ENCODE measurements at regions not wholly inside any gene's neighbourhood (a gene's known extent, or its start where the extent isn't known, plus 50 kb on each side); places are given as distances from the start of the nearest gene placed in this dataset.

GRCh38 chr18:29147944-29148343, 971.0 kb upstream of the CDH2 start:
- no peak overlapping the region for H3K9ac ChIP-seq (replicated peaks in 1 of 4; ENCODE audit: extremely low read depth in 1 of 4, low read depth in 3 of 4, low read length in 3 of 4)
- no peak overlapping the region for H2BK5ac ChIP-seq (ENCODE audit: low read depth, low read length)
- no peak overlapping the region for H3K14ac ChIP-seq (ENCODE audit: insufficient read length)
- no peak overlapping the region for H3K56ac ChIP-seq (replicated peaks; ENCODE audit: insufficient read length, low read depth, low read length)
- WGBS, 2 experiments (ENCODE audit: extremely low coverage in 1 of 2, insufficient coverage in 1 of 2, insufficient read length in 1 of 2, insufficient replicate concordance in 2 of 2, low coverage in 1 of 2, low lambda C conversion rate in 2 of 2, missing lambda C conversion rate in 1 of 2) = 48% methylated on average over 2 of the region's 2 CpGs; no CpG with 5 or more reads in 1 of the 2 experiments
- no peak overlapping the region for H4K91ac ChIP-seq (replicated peaks; ENCODE audit: insufficient read length, low read length)
- peaks cover 0 to 3% (median under 1%) of the 10 kb centered on the region in 4 experiments; a peak in 1 of 7 replicates for H3K4me1 ChIP-seq (replicated peaks in 1 of 4; ENCODE audit: control insufficient read depth in 3 of 4, insufficient read depth in 4 of 4, low read length in 3 of 4)
- H3K27me3 ChIP-seq (replicated peaks in 1 of 4; ENCODE audit: control insufficient read depth in 3 of 4, extremely low read depth in 1 of 4, insufficient read depth in 3 of 4, low read length in 3 of 4) = no peaks in the 10 kb centered on the region
- H2AK5ac ChIP-seq (ENCODE audit: low read depth, low read length) = no peak overlapping the region
- DNase-seq (ENCODE audit: low read depth in 1 of 2, low spot score in 2 of 2) = no peak
- H3K79me1 ChIP-seq (ENCODE audit: low read depth, low read length) = no peaks in the 10 kb centered on the region
- H3K4ac ChIP-seq (replicated peaks; ENCODE audit: insufficient read length, low read depth, low read length) = no peak overlapping the region
- no peaks in the 10 kb centered on the region; a peak in 1 of 8 replicates for H3K36me3 ChIP-seq (ENCODE audit: control insufficient read depth in 2 of 4, insufficient read depth in 4 of 4, low read length in 3 of 4)
- H4K8ac ChIP-seq (ENCODE audit: extremely low read depth, insufficient read depth, low read length) = no peak overlapping the region
- TF ChIP-seq MAFK (IDR thresholded peaks at IDR 0.05; ENCODE audit: low read depth, low read length) (peak; percentile 27; the same call in 1 of the 2 replicates), YY1 (IDR thresholded peaks at IDR 0.05; ENCODE audit: low read depth, low read length) (no peak), SIX5 (IDR thresholded peaks at IDR 0.05; ENCODE audit: low read depth, low read length) (peak; percentile 68), CTBP2 (IDR thresholded peaks at IDR 0.05; ENCODE audit: borderline replicate concordance, insufficient read depth, insufficient read length, low read length) (no peak), USF2 (IDR thresholded peaks at IDR 0.05; ENCODE audit: low read length) (peak; percentile 94), TEAD4 (IDR thresholded peaks at IDR 0.05; ENCODE audit: low read depth, low read length) (0 out of 2 replicates have a peak, but pooled peaks have one; percentile 14), ATF3 (IDR thresholded peaks at IDR 0.05; ENCODE audit: insufficient read depth, low read depth, low read length) (peak; percentile 81)
- no peaks in the 10 kb centered on the region for H3K79me2 ChIP-seq (ENCODE audit: control insufficient read depth in 1 of 2, insufficient read depth in 2 of 2, low read length in 2 of 2)
- H3K23me2 ChIP-seq (ENCODE audit: low read depth, low read length) = no peaks in the 10 kb centered on the region
- no peaks in the 10 kb centered on the region for H4K20me1 ChIP-seq (replicated peaks in 1 of 2; ENCODE audit: control insufficient read depth in 1 of 2, insufficient read depth in 2 of 2, low read length in 2 of 2)
- FAIRE-seq = peak; percentile 50
- H2BK120ac ChIP-seq (replicated peaks; ENCODE audit: low read depth, low read length) = no peak overlapping the region
- no peak overlapping the region for H3K4me3 ChIP-seq (ENCODE audit: extremely low read depth in 1 of 4, insufficient read depth in 2 of 4, low read depth in 3 of 4, low read length in 4 of 4)
- ChIA-PET CTCF (ENCODE audit: partially characterized antibody) (interaction anchor here (0.9 kb wide), 1 partner anchor 43 kb away, joined by 3 read pairs; no protein-coding TSS in a partner anchor), POLR2A (ENCODE audit: partially characterized antibody) (no interaction called here)
- H3K9me3 ChIP-seq (ENCODE audit: insufficient read depth in 2 of 2, low read depth in 1 of 2, low read length in 1 of 2) = no peaks in the 10 kb centered on the region
- H2BK15ac ChIP-seq (ENCODE audit: low read length) = no peak overlapping the region
- H3K18ac ChIP-seq (ENCODE audit: extremely low read depth, low read length) = no peak overlapping the region
- H2AFZ ChIP-seq (ENCODE audit: low read length) = peak overlapping the region; percentile 100
- H3K27ac ChIP-seq (ENCODE audit: low read depth, low read length) = no peak overlapping the region
- H4K5ac ChIP-seq (ENCODE audit: insufficient read length, low read depth, low read length) = no peak overlapping the region
- H2BK20ac ChIP-seq (ENCODE audit: low read length) = no peak overlapping the region
- no peak overlapping the region; a peak in 1 of 4 replicates for H3K4me2 ChIP-seq (ENCODE audit: insufficient read depth in 1 of 2, low read depth in 2 of 2, low read length in 2 of 2)
- H2BK12ac ChIP-seq (ENCODE audit: low read depth, low read length) = no peak overlapping the region
- no peak overlapping the region for H3K23ac ChIP-seq (ENCODE audit: insufficient read length)
